Endometrium (tissue), 2 donors: ENCODE measurements at regions not wholly inside any gene's neighbourhood (a gene's known extent, or its start where the extent isn't known, plus 50 kb on each side); places are given as distances from the start of the nearest gene placed in this dataset.
"Not testable (repeated sequence)": the region's sequence is repeated elsewhere in the genome, so short reads cannot be mapped to it uniquely, and the experiment has no call there.

Experiments used
- FAIRE-seq: peaks from 2 replicates; lab custom pipeline; 2012; peaks lifted over from hg19 to GRCh38; lab: Jason Lieb, UNC
- donor health status: control.
- donor health status: control.

DNA sequence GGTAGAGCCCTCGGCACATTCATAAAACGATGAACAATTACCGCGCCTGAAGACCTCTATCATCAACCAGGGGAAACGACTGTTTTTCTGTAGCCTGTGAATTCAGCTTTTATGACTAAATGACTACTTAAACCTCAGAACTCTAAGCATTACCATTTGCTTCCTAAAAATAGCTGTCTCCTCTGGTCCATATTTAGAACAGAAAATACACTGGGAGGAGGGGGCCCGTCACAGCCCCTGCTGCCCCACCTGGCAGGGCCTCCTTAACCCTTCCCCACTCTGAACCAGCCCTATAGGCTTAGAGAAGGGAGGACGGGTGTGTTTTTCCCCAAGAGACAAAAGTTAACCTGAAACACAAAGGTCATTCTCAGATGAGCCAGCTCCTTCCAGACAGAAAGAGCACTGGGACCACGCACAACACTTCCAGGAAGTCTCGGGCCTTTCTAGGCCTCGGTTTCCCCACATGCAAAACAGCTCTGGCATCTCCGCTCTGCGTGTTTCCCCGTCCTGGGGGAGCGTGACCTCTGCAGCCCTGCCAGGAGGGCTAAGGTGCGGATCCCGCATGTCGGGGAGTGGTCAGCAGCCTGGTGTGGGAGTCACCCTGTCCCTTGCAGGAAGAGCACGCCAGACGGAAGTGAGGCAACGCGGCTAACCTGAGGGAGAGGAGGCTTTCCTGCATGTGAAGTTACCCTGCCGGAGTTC is 193.9 kb downstream of the DLL1 start:
- no peak for FAIRE-seq

DNA sequence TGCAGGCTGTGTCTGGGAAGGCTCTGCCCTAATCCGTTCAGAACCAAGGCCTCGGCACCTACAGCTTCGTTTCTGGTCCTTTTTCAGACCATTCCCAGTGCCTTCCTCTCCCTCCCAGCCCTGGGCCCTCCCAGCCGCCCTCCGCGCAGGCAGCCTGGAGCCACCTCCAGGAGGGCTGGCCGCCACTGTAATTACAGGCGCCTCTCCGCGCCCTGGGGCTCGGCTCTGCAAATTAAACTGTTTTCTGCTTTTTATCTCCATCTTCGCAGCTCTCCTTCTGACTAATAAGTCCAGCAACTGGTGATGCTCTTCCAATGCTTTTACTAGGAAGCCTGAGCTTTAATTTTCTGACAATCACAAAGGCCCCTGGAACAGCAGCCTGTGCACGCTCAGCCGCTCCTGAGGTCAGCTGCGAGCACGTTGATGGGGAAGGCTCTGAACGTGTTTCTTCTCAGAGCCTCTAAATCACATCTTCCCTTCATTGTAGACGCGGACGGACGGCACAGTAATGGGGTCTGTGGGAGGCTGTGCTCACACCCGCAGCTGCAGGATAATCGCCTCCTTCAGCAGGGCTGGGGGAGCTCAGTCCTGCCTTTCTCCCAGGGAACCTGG is 194.6 kb downstream of the DLL1 start:
- FAIRE-seq, result no peak

DNA sequence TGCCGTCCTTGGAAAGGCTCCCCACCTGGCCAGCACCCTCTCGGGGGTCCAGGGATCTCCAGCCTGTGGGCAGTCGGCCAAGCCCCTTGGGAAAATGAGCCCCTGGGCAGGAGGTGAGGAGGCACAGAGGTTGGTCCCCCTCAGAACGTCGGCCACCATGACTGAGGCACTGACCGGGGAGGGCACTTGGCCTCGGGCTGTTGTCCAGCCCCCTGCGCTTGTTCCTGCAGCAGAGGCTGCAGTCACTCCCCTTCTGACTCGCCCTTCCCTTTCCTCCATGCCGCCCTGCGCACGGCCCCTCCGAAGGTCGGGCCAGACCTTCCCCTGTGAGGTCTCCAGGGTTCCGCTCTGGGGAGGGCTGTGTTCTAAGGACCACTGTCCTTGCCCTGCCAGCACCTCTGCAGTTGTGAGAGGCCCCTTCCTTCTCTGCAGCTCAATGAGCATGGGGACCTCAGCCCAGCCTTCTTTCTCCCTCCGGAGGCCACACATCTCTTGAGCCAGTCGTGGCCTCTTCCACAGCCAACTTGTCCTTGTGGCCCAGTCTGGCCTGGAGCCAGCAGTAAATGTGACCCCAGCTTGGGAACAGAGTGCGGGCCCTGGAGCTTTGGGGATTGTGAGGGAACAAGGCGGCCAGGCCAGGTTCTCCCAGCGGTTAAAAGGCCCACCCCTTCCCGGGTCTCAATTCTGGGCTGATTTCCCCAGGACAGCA is 195.5 kb downstream of the DLL1 start:
- no peak for FAIRE-seq

DNA sequence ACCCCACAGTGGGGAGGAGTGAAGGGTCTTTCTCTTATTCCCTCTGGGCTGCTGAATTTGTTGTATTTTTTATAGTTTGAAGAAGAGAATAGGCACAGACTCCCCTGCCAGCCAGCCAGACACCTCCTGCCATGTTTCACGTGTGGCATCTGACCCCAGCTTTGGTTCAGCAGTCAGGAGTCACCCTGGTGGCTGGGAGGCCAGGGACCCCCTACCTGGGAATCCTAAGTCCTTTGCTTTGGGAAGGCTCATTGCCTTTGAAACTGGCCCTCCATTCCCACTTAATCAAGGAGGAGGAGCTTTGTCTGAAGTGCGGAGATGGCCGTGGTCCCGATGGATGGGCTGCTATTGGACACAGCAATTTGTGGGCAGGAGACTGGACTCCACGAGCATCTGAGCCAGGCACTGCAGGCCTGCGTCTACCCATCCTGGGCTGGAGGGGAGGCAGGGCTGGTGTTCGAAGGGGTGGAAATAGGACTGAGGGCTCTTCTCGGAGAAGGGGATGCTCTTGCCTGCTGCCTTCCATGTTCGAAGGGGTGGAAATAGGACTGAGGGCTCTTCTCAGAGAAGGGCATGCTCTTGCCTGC is 196.1 kb downstream of the DLL1 start:
- no peak for FAIRE-seq

DNA sequence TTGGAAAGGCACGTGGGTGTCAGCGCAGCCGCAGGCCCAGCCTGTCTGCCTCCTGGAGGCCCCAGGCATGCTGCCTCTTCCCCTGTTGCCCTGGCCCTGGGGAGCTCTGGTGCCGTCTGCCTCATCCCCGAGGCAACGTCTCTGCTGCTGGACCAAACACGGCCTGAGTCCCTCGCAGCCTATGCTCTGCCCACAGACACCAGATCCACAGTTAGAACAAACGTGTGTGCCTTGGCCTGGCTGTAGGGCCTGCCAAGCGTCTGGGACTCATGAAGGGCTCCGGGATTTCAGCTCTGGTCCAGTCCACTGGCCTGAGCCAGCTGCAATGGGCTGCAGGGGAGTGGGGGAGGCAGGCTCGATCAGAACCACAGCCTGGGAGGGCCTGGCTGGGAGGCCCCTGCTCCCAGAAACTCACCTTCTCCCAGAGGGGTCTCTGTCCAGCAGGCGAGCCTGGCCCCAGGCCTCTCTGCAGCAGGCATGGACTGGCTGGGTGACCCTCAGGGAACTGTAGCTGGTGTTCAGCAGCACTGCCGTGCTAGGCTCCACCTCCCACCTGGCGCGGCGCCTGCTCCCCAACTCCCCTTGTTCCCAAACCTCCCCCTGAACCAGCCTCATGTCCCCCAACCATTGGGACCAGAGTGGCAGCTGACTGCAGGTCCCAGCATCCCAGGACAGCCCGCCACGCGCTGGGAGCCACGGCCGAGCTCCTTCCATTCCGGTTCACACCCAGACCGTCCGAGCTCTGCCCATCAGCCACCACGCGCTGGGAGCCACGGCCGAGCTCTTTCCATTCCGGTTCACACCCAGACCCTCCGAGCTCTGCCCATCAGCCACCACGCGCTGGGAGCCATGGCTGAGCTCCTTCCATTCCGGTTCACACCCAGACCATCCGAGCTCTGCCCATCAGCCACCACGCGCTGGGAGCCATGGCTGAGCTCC is 197.0 kb downstream of the DLL1 start:
- no peak for FAIRE-seq

DNA sequence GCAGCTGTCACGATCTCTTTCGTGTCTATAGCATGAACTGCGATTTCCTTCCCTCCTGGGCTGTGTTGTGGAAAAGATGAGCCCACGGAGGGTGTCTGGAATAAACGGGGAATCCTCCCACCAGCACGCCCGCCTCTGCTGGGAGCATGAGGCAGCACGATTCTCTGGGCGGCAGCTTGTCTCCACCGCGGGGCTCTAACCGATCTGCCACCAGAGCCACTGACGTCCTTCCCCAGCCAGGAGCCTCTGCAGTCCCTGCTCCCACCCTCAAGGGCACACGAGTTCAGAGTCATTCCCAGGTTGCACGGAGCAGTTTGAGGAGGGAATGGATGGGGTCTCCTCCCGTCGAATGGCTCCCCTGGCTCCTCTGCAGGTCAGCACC is 197.6 kb downstream of the DLL1 start:
- no peak for FAIRE-seq

DNA sequence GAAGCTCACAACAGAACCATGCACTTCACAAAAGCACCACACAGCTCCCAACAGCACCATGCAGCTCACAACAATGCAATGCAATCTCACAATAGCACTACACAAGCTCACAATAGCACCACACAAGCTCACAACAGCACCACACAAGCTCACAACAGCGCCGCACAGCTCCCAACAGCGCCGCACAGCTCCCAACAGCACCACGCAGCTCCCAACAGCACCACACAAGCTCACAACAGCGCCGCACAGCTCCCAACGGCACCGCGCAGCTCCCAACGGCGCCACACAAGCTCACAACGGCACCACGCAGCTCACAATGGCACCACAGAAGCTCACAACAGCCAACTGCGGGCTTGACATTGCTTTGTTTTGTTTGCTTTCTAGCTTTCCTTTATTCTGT is 198.1 kb downstream of the DLL1 start:
- no peak for FAIRE-seq

DNA sequence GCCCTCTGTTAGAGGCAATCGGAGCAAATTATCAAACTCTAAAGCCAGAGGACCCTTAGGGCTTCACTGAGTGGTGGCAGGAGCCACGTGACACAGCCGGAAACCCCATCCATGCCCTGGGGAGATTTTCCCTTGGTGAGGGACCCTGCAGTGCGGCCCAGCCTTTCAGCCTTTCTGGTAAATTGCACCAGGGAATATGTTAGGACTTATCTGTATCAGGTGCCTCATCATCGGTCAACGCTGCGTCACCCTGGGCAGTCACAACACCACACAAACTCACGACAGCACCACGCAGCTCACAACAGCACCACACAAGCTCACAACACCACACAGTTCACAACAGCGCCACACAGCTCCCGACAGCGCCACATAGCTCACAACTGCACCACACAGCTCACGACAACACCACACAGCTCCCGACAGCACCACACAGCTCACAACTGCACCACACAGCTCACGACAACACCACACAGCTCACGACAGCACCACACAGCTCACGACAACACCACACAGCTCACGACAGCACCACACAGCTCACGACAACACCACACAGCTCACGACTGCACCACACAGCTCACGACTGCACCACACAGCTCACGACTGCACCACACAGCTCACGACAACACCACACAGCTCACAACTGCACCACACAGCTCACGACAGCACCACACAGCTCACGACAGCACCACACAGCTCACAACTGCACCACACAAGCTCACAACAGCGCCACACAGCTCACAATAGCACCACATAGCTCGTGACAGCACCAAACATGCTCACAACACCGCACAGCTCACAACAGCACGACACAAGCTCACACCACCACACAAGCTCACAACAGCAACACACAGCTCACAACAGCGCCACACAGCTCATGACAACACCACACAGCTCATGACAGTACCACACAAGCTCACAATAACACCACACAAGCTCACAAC is 199.0 kb downstream of the DLL1 start:
- no peak for FAIRE-seq

DNA sequence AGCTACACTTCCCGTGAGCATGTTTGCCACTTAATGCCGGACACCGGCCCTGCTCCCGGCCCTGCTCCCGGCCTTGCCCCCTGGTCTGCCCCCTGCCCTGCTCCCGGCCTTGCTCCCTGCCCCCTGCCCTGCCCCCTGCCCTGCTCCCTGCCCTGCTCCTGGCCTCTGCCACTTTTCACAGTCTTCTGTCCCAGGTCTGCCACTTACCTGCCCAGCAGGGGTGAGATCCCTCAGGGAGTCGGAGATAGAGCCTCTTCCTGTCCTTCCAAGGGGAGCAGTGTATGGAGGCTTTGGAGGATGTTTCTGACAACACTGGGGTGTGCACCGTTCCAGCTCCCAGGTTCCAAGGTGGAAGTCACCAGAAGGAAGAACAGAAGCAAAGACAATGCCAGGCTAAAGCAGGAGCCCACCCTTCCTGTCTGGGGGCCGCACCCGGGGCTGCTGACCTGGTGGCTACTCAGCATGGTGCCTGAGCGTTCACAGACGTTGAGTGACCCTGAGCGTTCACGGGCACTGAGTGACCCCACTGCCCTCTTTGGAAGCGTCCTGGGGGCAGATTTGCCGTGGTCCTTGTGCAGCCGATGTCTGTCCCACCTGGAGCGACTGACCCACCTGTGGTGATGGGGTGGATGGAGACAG is 199.8 kb downstream of the DLL1 start:
- FAIRE-seq, result no peak

DNA sequence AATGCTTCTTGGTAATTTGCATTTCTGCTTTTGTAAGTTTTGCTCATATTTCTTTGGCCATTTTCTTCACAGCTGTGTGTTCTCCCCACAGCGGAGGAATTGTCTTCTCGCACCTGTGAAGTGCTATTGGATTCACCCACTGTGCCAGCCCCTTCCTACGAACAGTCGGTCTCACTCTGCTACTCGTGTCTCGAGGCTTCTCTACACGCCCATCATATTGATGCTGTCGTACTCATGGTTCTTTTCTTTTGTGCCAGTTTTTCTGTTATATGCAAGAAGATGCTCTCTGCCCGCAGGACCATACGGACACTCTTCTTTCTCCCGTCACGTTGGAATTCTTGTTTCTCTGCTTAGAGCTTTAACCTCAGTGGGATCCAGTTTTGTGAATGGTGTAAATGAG is 200.3 kb downstream of the DLL1 start:
- FAIRE-seq, result no peak

DNA sequence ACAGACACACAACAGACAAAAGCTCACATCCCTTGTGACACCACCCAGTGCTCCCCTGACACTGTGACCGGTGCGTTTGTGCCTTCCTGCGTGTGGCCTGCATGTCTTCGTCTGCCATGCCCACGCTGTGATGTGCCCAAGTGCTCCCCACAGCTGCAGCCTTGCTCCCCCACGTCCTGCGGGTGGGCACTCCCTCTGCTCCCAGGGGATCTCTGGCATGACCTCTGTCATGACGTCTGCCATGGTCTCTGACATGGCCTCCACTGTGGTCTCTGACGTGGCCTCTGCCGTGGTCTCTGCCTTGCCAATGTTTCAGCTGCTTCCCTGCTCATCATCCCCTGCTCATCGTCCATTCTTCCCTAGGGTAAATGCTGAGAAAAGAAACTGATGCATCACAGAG is 200.9 kb downstream of the DLL1 start:
- no peak for FAIRE-seq

DNA sequence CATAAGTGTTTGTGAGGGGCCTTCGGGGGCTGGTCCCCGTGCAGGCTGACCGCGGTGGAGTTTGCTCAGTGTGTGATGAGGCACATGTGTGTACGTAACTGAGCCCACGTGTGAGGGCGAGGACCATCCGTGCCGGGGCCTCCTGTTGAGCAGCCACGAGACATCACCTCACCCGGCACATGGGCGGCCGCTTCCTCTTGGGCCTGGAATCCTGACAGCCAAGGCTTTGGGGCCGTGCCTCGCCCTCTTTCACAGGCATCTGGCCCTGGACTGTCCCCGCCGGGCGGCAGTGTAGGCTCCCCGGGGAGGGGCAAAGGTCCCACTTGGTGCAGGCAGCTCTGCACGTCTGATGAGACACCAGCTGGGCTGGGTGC is 202.3 kb downstream of the DLL1 start:
- FAIRE-seq, result no peak

DNA sequence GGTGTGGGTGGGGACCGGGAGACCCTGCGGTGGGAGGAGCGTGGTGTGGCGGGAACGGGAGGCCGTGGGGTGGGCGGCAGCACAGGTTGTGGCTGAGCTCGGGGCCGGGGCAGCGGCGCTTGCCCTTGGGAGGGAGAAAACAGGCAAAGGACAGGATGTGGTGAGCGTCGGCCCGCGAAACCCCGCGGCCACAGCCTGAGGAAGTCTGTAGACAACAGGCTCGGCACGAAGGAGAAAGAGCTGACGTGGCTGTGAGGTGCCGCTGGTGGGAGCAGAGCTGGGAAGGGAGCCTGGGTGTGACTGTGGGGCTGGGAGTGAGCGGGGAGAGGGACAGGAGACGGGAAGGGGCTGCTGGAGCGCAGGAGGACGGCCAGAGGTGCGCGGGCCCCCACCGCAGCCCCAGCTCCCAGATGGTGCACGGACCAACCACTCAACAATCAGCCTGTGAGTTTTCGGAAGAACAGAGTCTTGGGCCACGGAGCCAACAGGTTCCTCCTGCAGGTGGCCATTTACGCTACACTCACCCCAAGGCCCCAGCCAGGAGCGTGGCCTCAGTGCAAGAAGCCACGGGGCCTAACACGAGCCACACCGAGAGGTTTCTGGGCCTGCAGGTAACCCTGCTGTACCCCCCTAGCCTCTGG is 202.8 kb downstream of the DLL1 start:
- no peak for FAIRE-seq

DNA sequence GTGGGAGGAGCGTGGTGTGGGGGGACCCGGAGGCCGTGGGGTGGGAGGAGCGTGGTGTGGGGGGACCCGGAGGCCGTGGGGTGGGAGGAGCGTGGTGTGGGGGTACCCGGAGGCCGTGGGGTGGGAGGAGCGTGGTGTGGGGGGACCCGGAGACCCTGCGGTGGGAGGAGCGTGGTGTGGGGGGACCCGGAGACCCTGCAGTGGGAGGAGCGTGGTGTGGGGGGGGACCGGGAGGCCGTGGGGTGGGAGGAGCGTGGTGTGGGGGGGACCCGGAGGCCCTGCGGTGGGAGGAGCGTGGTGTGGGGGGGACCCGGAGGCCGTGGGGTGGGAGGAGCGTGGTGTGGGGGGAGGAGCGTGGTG is 203.5 kb downstream of the DLL1 start:
- not testable (repeated sequence) for FAIRE-seq

DNA sequence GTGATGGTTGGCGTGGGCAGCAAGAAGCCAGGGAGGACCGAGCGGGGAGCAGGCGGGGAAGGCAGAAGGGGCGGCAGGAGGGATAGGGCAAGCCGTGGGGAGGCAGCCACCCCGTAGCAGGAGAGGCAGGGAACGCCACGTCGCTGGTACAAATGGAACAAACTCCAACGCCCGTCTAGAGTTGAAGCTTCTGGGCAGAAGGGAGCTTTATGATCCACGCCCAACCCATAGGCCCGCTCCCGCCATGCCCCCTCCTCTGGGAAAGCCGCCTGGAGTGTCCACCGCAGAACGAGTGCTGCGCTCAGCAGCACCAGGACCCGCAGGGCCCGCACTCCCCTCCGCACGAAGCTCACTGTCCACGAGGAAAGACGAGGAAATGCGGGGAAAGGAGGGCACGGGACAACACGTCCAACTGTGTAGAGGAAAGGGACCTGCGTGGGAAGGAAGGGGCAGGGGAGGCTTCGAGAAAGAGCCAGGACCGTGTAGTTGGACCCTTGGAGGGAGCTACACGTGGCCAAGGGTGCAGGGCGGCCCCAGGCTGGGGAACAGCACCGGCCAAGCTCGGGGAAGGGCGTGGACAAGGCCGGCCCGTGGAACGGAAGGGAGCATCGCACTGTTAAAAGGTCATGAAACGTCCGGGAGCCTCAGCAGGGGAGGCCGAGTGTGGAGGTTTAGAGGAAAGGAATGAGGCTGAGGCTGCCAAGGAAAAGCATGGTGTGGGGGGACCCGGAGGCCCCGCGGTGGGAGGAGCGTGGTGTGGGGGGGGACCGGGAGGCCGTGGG is 204.0 kb downstream of the DLL1 start:
- FAIRE-seq, result no peak

DNA sequence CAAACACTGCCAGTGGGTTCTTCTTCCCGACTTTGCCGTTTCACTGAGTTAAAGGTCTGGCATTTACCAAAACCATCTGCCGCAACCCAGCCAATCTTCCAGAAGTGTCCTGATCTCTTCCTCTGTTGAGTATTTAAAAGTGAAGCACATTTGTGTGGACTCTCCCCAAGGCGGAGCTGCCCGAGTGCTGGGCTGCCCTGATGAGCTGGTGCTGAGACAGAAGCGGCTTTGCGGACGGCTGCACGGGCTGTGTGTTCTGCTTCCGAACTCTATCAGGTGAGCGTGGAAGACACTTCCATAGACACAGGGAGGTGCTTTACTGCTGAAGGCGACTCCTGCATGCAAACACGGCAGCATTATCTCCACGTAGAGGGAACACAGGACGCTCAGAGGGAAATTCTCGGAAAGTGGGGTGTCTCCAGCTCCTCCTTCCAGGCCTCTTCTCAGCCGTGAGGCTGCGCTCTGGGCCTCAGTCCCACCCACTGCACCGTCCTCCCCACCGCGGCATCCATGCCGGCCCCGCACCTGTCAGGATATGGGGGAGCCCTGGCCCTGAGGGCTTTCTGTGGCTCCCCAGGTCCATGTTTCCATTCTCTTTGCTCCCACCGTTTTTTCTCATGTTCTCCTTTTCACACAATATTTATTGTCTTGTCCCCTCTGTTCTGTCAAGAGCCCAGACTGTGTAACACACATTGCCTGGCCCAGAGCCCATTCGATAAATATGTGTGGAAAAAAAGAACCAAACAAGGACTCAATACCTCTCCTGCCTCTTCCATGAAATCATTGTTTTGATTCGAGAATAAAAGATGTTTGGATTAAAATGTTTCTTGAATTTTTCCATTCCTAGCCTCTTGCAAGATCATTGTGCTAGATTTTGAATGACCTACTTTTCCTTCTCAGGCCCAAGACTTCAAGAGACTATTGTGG is 205.1 kb downstream of the DLL1 start:
- peak; percentile 90 for FAIRE-seq

DNA sequence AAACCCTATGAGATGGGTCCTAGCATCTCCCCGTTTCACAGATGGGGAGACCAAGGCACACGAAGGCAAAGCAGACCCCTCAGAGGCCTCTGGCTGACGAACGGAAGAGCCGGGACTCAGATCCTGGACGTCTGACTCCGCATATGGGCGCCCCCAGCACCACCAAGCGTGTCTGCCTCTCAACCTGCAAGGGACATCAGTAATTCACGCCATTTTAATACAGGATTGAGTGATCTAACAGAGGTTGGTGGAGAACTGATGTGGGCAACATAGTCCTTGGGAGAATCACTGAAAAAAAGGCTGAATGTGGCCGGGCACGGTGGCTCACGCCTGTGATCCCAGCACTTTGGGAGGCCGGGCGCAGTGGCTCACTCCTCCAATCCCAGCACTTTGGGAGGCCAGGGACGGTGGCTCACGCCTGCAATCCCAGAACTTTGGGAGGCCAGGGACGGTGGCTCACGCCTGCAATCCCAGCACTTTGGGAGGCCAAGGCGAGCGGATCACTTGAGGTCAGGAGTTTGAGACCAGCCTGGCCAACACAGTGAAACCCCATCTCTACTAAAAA is 206.6 kb downstream of the DLL1 start:
- FAIRE-seq, result no peak
